ENCODE measurements at regions not wholly inside any gene's neighbourhood (a gene's known extent, or its start where the extent isn't known, plus 50 kb on each side); places are given as distances from the start of the nearest gene placed in this dataset.

GRCh38 chr5:57863661-57864060, 381.1 kb upstream of the ACTBL2 start:
- no peak for DNase-seq (ENCODE audit: low spot score)

GRCh38 chr5:57862942-57863341, 380.3 kb upstream of the ACTBL2 start:
- no peaks in the 10 kb centered on the region for H3K4me1 ChIP-seq (ENCODE audit: control insufficient read depth in 4 of 4, insufficient read depth in 4 of 4, low read length in 3 of 4)

More at GRCh38 chr5:57863661-57864060, 381.1 kb upstream of the ACTBL2 start:
- H3K4me1 ChIP-seq (ENCODE audit: control insufficient read depth in 4 of 4, insufficient read depth in 4 of 4, low read length in 3 of 4): no peaks in the 10 kb centered on the region
- no peaks in the 10 kb centered on the region for H3K27me3 ChIP-seq (ENCODE audit: control insufficient read depth in 4 of 4, insufficient read depth in 4 of 4, low read length in 3 of 4)
- H3K4me3 ChIP-seq (ENCODE audit: low read depth in 1 of 3, low read length in 3 of 3): no peak overlapping the region
- no peak overlapping the region for H3K27ac ChIP-seq (ENCODE audit: low read depth in 1 of 2, low read length in 2 of 2)
- no peak overlapping the region for H3K9ac ChIP-seq (ENCODE audit: low read depth in 1 of 2, low read length in 2 of 2)
- H3K9me3 ChIP-seq (ENCODE audit: control insufficient read depth in 4 of 4, low read length in 3 of 4): no peaks in the 10 kb centered on the region
- TF ChIP-seq GABPA (IDR thresholded peaks at IDR 0.05 in 1 of 2, conservative IDR thresholded peaks at IDR 0.05 in 1 of 2) (no peak), JUND (IDR thresholded peaks at IDR 0.05) (no peak), TAF1 (conservative IDR thresholded peaks at IDR 0.05) (no peak), SP1 (IDR thresholded peaks at IDR 0.05) (no peak), EGR1 (IDR thresholded peaks at IDR 0.05; ENCODE audit: low read depth in 2 of 2) (no peak), FOXA1 (IDR thresholded peaks at IDR 0.05) (no peak), FOXA2 (IDR thresholded peaks at IDR 0.05) (no peak), ZBTB33 (IDR thresholded peaks at IDR 0.05) (no peak), HNF4G (IDR thresholded peaks at IDR 0.05) (no peak)
- 81% methylated on average over 2 of the region's 2 CpGs for WGBS
- H3K36me3 ChIP-seq (ENCODE audit: control insufficient read depth in 4 of 4, insufficient read depth in 3 of 4, low read depth in 1 of 4, low read length in 3 of 4): no peaks in the 10 kb centered on the region

GRCh38 chr5:57862471-57862911, 379.9 kb upstream of the ACTBL2 start:
- Histone ChIP-seq H3K36me3 (ENCODE audit: control insufficient read depth in 4 of 4, insufficient read depth in 3 of 4, low read depth in 1 of 4, low read length in 3 of 4) (no peaks in the 10 kb centered on the region), H3K4me1 (ENCODE audit: control insufficient read depth in 4 of 4, insufficient read depth in 4 of 4, low read length in 3 of 4) (no peaks in the 10 kb centered on the region), H3K9me3 (ENCODE audit: control insufficient read depth in 4 of 4, low read length in 3 of 4) (no peaks in the 10 kb centered on the region), H3K4me3 (ENCODE audit: low read depth in 1 of 3, low read length in 3 of 3) (no peak overlapping the region), H3K27ac (ENCODE audit: low read depth in 1 of 2, low read length in 2 of 2) (no peak overlapping the region), H3K9ac (ENCODE audit: low read depth in 1 of 2, low read length in 2 of 2) (no peak overlapping the region), H3K27me3 (ENCODE audit: control insufficient read depth in 4 of 4, insufficient read depth in 4 of 4, low read length in 3 of 4) (no peaks in the 10 kb centered on the region)
- DNase-seq (ENCODE audit: low spot score): no peak
- TF ChIP-seq REST (IDR thresholded peaks at IDR 0.05): no peak
- TF ChIP-seq FOXA2 (IDR thresholded peaks at IDR 0.05): no peak
- no peak for TF ChIP-seq TAF1 (conservative IDR thresholded peaks at IDR 0.05)
- TF ChIP-seq CTCF (IDR thresholded peaks at IDR 0.05; ENCODE audit: low read depth, low read length, missing input control): no peak
- TF ChIP-seq MAX (IDR thresholded peaks at IDR 0.05): no peak
- no peak for TF ChIP-seq ZBTB33 (IDR thresholded peaks at IDR 0.05)
- TF ChIP-seq HNF4G (IDR thresholded peaks at IDR 0.05): no peak
- no peak for TF ChIP-seq SP1 (IDR thresholded peaks at IDR 0.05)
- TF ChIP-seq YY1 (IDR thresholded peaks at IDR 0.05): no peak
- no peak for TF ChIP-seq FOXA1 (IDR thresholded peaks at IDR 0.05)
- no peak for TF ChIP-seq GABPA (IDR thresholded peaks at IDR 0.05 in 1 of 2, conservative IDR thresholded peaks at IDR 0.05 in 1 of 2)
- no peak for TF ChIP-seq RAD21 (IDR thresholded peaks at IDR 0.05)
- no peak for TF ChIP-seq ATF3 (IDR thresholded peaks at IDR 0.05)
- TF ChIP-seq HNF4A (conservative IDR thresholded peaks at IDR 0.05): no peak
- TF ChIP-seq RXRA (IDR thresholded peaks at IDR 0.05): no peak
- TF ChIP-seq EGR1 (IDR thresholded peaks at IDR 0.05; ENCODE audit: low read depth in 2 of 2): no peak
- no peak for TF ChIP-seq NR2F2 (IDR thresholded peaks at IDR 0.05)
- no peak for TF ChIP-seq JUND (IDR thresholded peaks at IDR 0.05)
- 59% methylated on average over 5 of the region's 5 CpGs for WGBS

More at GRCh38 chr5:57862942-57863341, 380.3 kb upstream of the ACTBL2 start:
- no peaks in the 10 kb centered on the region for H3K9me3 ChIP-seq (ENCODE audit: control insufficient read depth in 4 of 4, low read length in 3 of 4)
- no peak for TF ChIP-seq HNF4G (IDR thresholded peaks at IDR 0.05)
- no peak overlapping the region for H3K4me3 ChIP-seq (ENCODE audit: low read depth in 1 of 3, low read length in 3 of 3)
- no peak overlapping the region for H3K27ac ChIP-seq (ENCODE audit: low read depth in 1 of 2, low read length in 2 of 2)
- 90% methylated on average over 4 of the region's 4 CpGs for WGBS
- no peak overlapping the region for H3K9ac ChIP-seq (ENCODE audit: low read depth in 1 of 2, low read length in 2 of 2)
- no peaks in the 10 kb centered on the region for H3K27me3 ChIP-seq (ENCODE audit: control insufficient read depth in 4 of 4, insufficient read depth in 4 of 4, low read length in 3 of 4)
- DNase-seq (ENCODE audit: low spot score): no peak
- H3K36me3 ChIP-seq (ENCODE audit: control insufficient read depth in 4 of 4, insufficient read depth in 3 of 4, low read depth in 1 of 4, low read length in 3 of 4): no peaks in the 10 kb centered on the region

Data from liver (tissue), 8 donors.